K562 (cell line): ENCODE measurements at regions not wholly inside any gene's neighbourhood (a gene's known extent, or its start where the extent isn't known, plus 50 kb on each side); places are given as distances from the start of the nearest gene placed in this dataset.

Experiments used
- ATAC-seq: fragments of 200-7000 bp; cut with Tn5 transposase; 3 replicates; pipeline ENCODE4 v1.9.1; 2020; ENCODE audit warnings: moderate library complexity
- BruUV-seq: library from RNA; stranded (reverse); fragments of 400-500 nt; replicated peaks from 2 replicates; lab custom pipeline; 2021; lab: Mats Ljungman, UMichigan
- CTCF ChIA-PET: fragments of 300-600 bp; formaldehyde crosslinking; extraction: SDS; loops from one replicate; lab custom pipeline; 2021; ENCODE audit warnings: low intra/inter-chr PET ratio; lab: Yijun Ruan, JAX
- POLR2A ChIA-PET: fragments of 300-600, 350-650 bp; sonication (Branson Sonifier 250); formaldehyde crosslinking; extraction: SDS; loops from one replicate; lab custom pipeline; 2021; ENCODE audit warnings: antibody characterized with exemption, inconsistent platforms; lab: Yijun Ruan, JAX
- DNase-seq, 4 experiments: peaks; one replicate each; pipeline versions ENCODE4 v3.0.0 to v3.0.0-alpha.2; 2011 to 2018; ENCODE audit warnings: low spot score in 3 of 4, mixed read lengths in 3 of 4; ENCODE audit errors: extremely low read depth in 1 of 4
- FAIRE-seq: peaks from 2 replicates; lab custom pipeline; 2011; peaks lifted over from hg19 to GRCh38; lab: Jason Lieb, UNC
- H2AFZ ChIP-seq: 2 replicates; pipeline ENCODE4 v1.6.0; 2011; ENCODE audit warnings: low read depth, low read length, control low read depth, inconsistent platforms
- H3K27ac ChIP-seq: fragments of 200-600 bp; 3 replicates; pipeline ENCODE4 v1.8.0; 2011; ENCODE audit warnings: low read depth, mild to moderate bottlenecking, control low read depth, inconsistent platforms, low read length, moderate library complexity, mixed read lengths; ENCODE audit errors: extremely low read depth
- H3K27me3 ChIP-seq, 2 experiments: fragments of 300-600 bp in 1 of 2; 2 replicates in 1 of 2; 3 replicates in 1 of 2; pipeline versions ENCODE4 v1.6.0 to v1.8.0; 2011; ENCODE audit warnings: inconsistent platforms in 2 of 2, low read length in 2 of 2, mild to moderate bottlenecking in 1 of 2, mixed read lengths in 1 of 2, moderate library complexity in 1 of 2; ENCODE audit not compliant: control insufficient read depth in 2 of 2, insufficient read depth in 2 of 2
- H3K36me3 ChIP-seq: fragments of 300-600 bp; 3 replicates; pipeline ENCODE4 v1.8.0; 2011; ENCODE audit warnings: mild to moderate bottlenecking, low read length, inconsistent platforms; ENCODE audit not compliant: control insufficient read depth, insufficient read depth
- H3K4me1 ChIP-seq, 2 experiments: fragments of 200-600 bp in 1 of 2; replicated peaks in 1 of 2; 2 replicates in 1 of 2; 3 replicates in 1 of 2; pipeline versions ENCODE4 v1.5.1 to v1.8.0; 2011; ENCODE audit warnings: inconsistent platforms in 2 of 2, low read length in 2 of 2, mild to moderate bottlenecking in 1 of 2, mixed read lengths in 1 of 2, moderate library complexity in 1 of 2; ENCODE audit not compliant: control insufficient read depth in 2 of 2, insufficient read depth in 2 of 2
- H3K4me2 ChIP-seq: 2 replicates; pipeline ENCODE4 v1.6.1; 2011; ENCODE audit warnings: low read length, control low read depth, inconsistent platforms, mixed read lengths; ENCODE audit not compliant: insufficient read depth
- H3K4me3 ChIP-seq: fragments of 200-600 bp; sonication (generic), shearing (Covaris generic); 2 replicates; pipeline ENCODE4 v1.5.1; 2016; ENCODE audit warnings: control low read depth, inconsistent platforms
- H3K79me2 ChIP-seq: fragments of 200-600 bp; 3 replicates; pipeline ENCODE4 v1.8.0; 2011; ENCODE audit warnings: low read length, inconsistent platforms; ENCODE audit not compliant: control insufficient read depth, insufficient read depth
- H3K9ac ChIP-seq, 2 experiments: 2 replicates each; pipeline versions ENCODE4 v1.6.0 to v1.6.1; 2011; ENCODE audit warnings: low read depth in 2 of 2, low read length in 2 of 2, control low read depth in 1 of 2, inconsistent platforms in 1 of 2, mild to moderate bottlenecking in 1 of 2, mixed read lengths in 1 of 2; ENCODE audit not compliant: insufficient read depth in 1 of 2
- H3K9me1 ChIP-seq: one replicate; pipeline ENCODE4 v1.6.0; 2011; ENCODE audit warnings: inconsistent platforms, mild to moderate bottlenecking, low read length, moderate library complexity; ENCODE audit not compliant: control insufficient read depth, insufficient read depth
- H3K9me3 ChIP-seq: replicated peaks from 2 replicates; pipeline ENCODE4 v1.5.1; 2011; ENCODE audit warnings: low read depth, low read length, inconsistent platforms; ENCODE audit not compliant: control insufficient read depth, insufficient read depth
- H4K20me1 ChIP-seq: replicated peaks from 2 replicates; pipeline ENCODE4 v1.6.1; 2011; ENCODE audit warnings: low read length, inconsistent platforms, mixed read lengths; ENCODE audit not compliant: control insufficient read depth, insufficient read depth
- GABPB2 ChIP-seq: fragments of 250-450 bp; sonication (Bioruptor Pico); conservative IDR thresholded peaks from 2 replicates; pipeline ENCODE4 v1.5.1; 2021; ENCODE audit warnings: mild to moderate bottlenecking
- NFATC3 ChIP-seq: fragments of 450-650 bp; IDR thresholded peaks from 2 replicates; pipeline ENCODE4 v1.6.1; 2017; ENCODE audit warnings: mild to moderate bottlenecking
- NR2F6 ChIP-seq: fragments of 450-650 bp; formaldehyde crosslinking; IDR thresholded peaks from 2 replicates; pipeline ENCODE4 v1.4.0; 2020; ENCODE audit warnings: mild to moderate bottlenecking
- POLR2G ChIP-seq: fragments of 200-400 bp; formaldehyde crosslinking; IDR thresholded peaks from 2 replicates; pipeline ENCODE4 v1.6.1; 2017; ENCODE audit warnings: low read depth, mild to moderate bottlenecking, antibody characterized with exemption, low read length, moderate library complexity
- RBM15 ChIP-seq: fragments of 200-400 bp; formaldehyde crosslinking; IDR thresholded peaks from 2 replicates; pipeline ENCODE4 v1.6.1; 2018; ENCODE audit warnings: mild to moderate bottlenecking, low read length, moderate library complexity; ENCODE audit not compliant: insufficient read depth
- SAP30 ChIP-seq: fragments of 200-600 bp; sonication (generic); IDR thresholded peaks from 2 replicates; pipeline ENCODE4 v1.6.1; 2012; ENCODE audit warnings: borderline replicate concordance, low read depth, mild to moderate bottlenecking, moderate library complexity, low read length, control low read depth, inconsistent platforms; ENCODE audit not compliant: insufficient read depth, poor library complexity, severe bottlenecking
- U2AF1 ChIP-seq: fragments of 200-400 bp; formaldehyde crosslinking; optimal IDR thresholded peaks from 2 replicates; pipeline ENCODE3; 2017; ENCODE audit warnings: mild to moderate bottlenecking, low read depth, low read length, moderate library complexity
- ZNF184 ChIP-seq: sonication (generic); formaldehyde crosslinking; IDR thresholded peaks from 2 replicates; pipeline ENCODE4 v1.5.0; 2020; ENCODE audit warnings: missing genetic modification reagents
- ZNF707 ChIP-seq: fragments of 250-450 bp; sonication (Bioruptor Pico); conservative IDR thresholded peaks from 2 replicates; pipeline ENCODE4 v1.8.0; 2022; ENCODE audit warnings: inconsistent platforms, mild to moderate bottlenecking, moderate library complexity
- WGBS: fragments of 100-300 bp; shearing (Covaris generic); methylation state at CpG from one replicate; pipeline ENCODE4 v1.1.6; 2016; ENCODE audit warnings: low coverage, mixed read lengths; ENCODE audit not compliant: insufficient coverage; ENCODE audit errors: missing lambda C conversion rate; 5-methylcytosine and 5-hydroxymethylcytosine counted together
- in situ Hi-C: fragments of 300-500 bp; cut with MboI; formaldehyde crosslinking; loops from 4 replicates; pipeline ENCODE4 v1.15.0; 2018; ENCODE audit warnings: inconsistent platforms, mixed read lengths
- intact Hi-C: fragments of 100-400 bp; cut with micrococcal nuclease; formaldehyde crosslinking; loops from 2 replicates; pipeline ENCODE4 v1.14.2; 2022
- TF ChIP-seq, protein P1 (sequence below): sonication (generic); formaldehyde crosslinking; IDR thresholded peaks from 2 replicates; pipeline ENCODE4 v1.8.1; 2023; ENCODE audit warnings: mild to moderate bottlenecking, missing genetic modification reagents
- TF ChIP-seq, protein P2 (sequence below), 2 experiments: fragments of 450-650 bp; conservative IDR thresholded peaks; 2 replicates each; pipeline ENCODE4 v1.6.1; 2017; ENCODE audit warnings: mild to moderate bottlenecking in 2 of 2, moderate library complexity in 2 of 2

DNA sequence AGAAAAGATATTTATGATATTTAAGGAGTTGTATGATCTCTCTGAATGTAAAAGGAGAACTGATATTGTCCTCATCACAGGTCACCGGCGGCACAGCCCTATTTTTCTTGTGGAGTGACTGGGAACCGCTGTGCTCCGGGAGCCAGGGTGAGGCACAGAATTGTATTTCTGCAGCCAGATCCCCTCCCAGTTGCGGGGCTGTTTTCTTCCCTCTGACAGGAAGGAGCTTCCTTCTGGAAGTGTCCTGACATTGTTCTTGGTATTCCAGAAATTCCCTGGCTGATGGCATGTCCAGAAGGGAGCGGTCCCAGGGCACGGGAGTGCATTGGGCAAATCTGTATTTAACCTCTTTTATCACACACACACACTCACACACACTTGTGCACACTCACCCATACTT is 268.6 kb upstream of the FOXF1 start:
- Histone ChIP-seq H3K36me3 (no peaks in the 10 kb centered on the region), H3K4me1 (no peaks in the 10 kb centered on the region), H2AFZ (no peak overlapping the region), H3K27me3 (peaks cover 4 to 38% of the 10 kb centered on the region in 2 experiments; a peak in 4 of 5 replicates), H3K9me3 (no peaks in the 10 kb centered on the region), H3K4me3 (no peak overlapping the region), H3K9ac (no peak overlapping the region), H3K9me1 (no peaks in the 10 kb centered on the region), H3K27ac (no peak overlapping the region), H3K4me2 (no peak overlapping the region), H3K79me2 (no peaks in the 10 kb centered on the region), H4K20me1 (no peaks in the 10 kb centered on the region)
- FAIRE-seq = no peak
- no TSS peak for BruUV-seq
- ATAC-seq = no peak
- ChIA-PET CTCF (no interaction called here), POLR2A (no interaction called here)
- intact Hi-C loops (no loop called here), in situ Hi-C loops (no loop called here)
- 1% methylated on average over 7 of the region's 7 CpGs for WGBS
- no peak for DNase-seq
- TF ChIP-seq NFATC3 (no peak), NR2F6 (CRISPR knock-in tag) (no peak), POLR2G (no peak), ZNF707 (CRISPR knock-in tag) (no peak)

DNA sequence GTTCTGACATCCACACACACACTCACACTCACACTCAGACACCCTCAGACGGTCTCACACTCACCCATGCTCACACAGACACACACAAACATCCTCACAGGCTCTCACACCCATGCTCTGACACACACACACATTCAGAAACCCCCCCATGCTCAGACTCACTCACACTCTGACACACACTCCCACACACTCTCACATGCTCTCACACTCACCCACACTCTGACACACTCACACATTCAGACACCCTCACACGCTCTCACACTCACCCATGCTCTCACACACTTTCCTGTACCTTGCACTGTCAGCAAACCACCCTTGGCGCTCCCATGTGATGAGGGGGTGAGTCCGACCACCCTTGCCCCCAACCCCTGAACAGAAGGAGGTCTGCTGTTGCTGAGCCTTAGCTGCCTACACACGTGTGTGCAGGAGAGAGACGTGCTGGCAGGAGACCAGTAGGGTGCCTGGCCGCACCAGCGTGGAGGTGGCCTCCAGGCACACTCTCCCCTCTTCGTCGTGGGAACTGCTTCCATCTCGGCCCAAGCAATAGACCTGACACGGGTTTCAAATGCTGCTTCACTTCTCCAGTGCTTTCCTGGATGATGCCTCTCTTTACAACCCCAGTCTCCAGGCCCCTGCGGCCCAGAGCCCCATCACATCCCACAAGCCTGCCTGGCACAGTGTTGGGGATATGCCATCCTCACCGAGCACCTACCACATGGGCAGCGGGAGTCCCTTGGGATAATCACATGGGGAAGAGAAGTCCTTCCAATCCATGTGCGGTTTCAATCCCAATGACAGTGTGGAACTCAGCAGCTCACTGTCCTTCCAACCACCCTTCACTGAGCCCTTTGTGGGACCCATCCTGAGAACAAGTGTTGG is 267.8 kb upstream of the FOXF1 start:
- H3K27me3 ChIP-seq = peaks cover 4 to 40% of the 10 kb centered on the region in 2 experiments; a peak in 4 of 5 replicates

More for the DNA sequence above, 267.8 kb upstream of the FOXF1 start:
- ChIA-PET POLR2A (interaction anchor here (0.7 to 1.2 kb wide), 3 partner anchors 10 to 65 kb away, joined by 3 to 4 read pairs (median 3); no protein-coding TSS in a partner anchor), CTCF (no interaction called here)
- Histone ChIP-seq H4K20me1 (no peaks in the 10 kb centered on the region), H3K79me2 (no peaks in the 10 kb centered on the region), H2AFZ (no peak overlapping the region), H3K36me3 (no peaks in the 10 kb centered on the region), H3K4me2 (no peak overlapping the region), H3K4me3 (no peak overlapping the region), H3K9me1 (no peaks in the 10 kb centered on the region), H3K9me3 (no peaks in the 10 kb centered on the region), H3K27ac (no peak overlapping the region), H3K4me1 (no peaks in the 10 kb centered on the region), H3K9ac (no peak overlapping the region)
- ATAC-seq (no peak), DNase-seq (no peak), FAIRE-seq (no peak)
- in situ Hi-C loops = no loop called here
- no peak for TF ChIP-seq GABPB2
- no peak for TF ChIP-seq RBM15
- no peak for TF ChIP-seq SAP30
- TF ChIP-seq U2AF1 = no peak
- TF ChIP-seq, protein P1, sequence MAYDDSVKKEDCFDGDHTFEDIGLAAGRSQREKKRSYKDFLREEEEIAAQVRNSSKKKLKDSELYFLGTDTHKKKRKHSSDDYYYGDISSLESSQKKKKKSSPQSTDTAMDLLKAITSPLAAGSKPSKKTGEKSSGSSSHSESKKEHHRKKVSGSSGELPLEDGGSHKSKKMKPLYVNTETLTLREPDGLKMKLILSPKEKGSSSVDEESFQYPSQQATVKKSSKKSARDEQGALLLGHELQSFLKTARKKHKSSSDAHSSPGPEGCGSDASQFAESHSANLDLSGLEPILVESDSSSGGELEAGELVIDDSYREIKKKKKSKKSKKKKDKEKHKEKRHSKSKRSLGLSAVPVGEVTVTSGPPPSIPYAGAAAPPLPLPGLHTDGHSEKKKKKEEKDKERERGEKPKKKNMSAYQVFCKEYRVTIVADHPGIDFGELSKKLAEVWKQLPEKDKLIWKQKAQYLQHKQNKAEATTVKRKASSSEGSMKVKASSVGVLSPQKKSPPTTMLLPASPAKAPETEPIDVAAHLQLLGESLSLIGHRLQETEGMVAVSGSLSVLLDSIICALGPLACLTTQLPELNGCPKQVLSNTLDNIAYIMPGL (CRISPR knock-in tag) = no peak
- no peak for TF ChIP-seq ZNF184 (CRISPR knock-in tag)
- TF ChIP-seq, protein P2, sequence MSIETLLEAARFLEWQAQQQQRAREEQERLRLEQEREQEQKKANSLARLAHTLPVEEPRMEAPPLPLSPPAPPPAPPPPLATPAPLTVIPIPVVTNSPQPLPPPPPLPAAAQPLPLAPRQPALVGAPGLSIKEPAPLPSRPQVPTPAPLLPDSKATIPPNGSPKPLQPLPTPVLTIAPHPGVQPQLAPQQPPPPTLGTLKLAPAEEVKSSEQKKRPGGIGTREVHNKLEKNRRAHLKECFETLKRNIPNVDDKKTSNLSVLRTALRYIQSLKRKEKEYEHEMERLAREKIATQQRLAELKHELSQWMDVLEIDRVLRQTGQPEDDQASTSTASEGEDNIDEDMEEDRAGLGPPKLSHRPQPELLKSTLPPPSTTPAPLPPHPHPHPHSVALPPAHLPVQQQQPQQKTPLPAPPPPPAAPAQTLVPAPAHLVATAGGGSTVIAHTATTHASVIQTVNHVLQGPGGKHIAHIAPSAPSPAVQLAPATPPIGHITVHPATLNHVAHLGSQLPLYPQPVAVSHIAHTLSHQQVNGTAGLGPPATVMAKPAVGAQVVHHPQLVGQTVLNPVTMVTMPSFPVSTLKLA (conservative IDR thresholded peaks at IDR 0.05) = no peak
- BruUV-seq = no TSS peak
- intact Hi-C loops = no loop called here
- 2% methylated on average over 15 of the region's 16 CpGs for WGBS
